Sigmoid colon (tissue), 6 donors: ENCODE measurements at regions not wholly inside any gene's neighbourhood (a gene's known extent, or its start where the extent isn't known, plus 50 kb on each side); places are given as distances from the start of the nearest gene placed in this dataset.

Experiments
- DNase-seq: peaks from one replicate; pipeline ENCODE4 v3.0.0-alpha.2; 2019
- H3K27ac ChIP-seq, 4 donors: fragments of 200-600 bp; sonication (generic); one replicate each; pipeline ENCODE4 v1.5.1; 2016 to 2019; ENCODE audit warnings: mild to moderate bottlenecking in 1 of 4
- H3K27me3 ChIP-seq, 3 donors: fragments of 200-600 bp; sonication (generic); one replicate each; pipeline ENCODE4 v1.5.1; 2019; ENCODE audit warnings: mild to moderate bottlenecking in 1 of 3
- H3K36me3 ChIP-seq, 4 donors: fragments of 200-600 bp; sonication (generic); one replicate each; pipeline ENCODE4 v1.5.1; 2016 to 2019
- H3K4me1 ChIP-seq, 4 donors: fragments of 200-600 bp; sonication (generic); one replicate each; pipeline ENCODE4 v1.5.1; 2017 to 2019
- H3K4me3 ChIP-seq, 4 donors: fragments of 200-600 bp; sonication (generic); one replicate each; pipeline ENCODE4 v1.5.1; 2017 to 2019; ENCODE audit warnings: mild to moderate bottlenecking in 2 of 4, moderate library complexity in 1 of 4
- H3K9me3 ChIP-seq, 4 donors: fragments of 200-600 bp in 3 of 4; sonication (generic) in 3 of 4; one replicate each; pipeline versions ENCODE4 v1.5.1 to v1.6.1; 2013 to 2019
- EP300 ChIP-seq, 4 donors: sonication (generic); formaldehyde crosslinking; IDR thresholded peaks; one replicate each; pipeline ENCODE4 v1.6.1; 2017; ENCODE audit warnings: antibody characterized with exemption in 4 of 4
- POLR2A ChIP-seq, 2 donors: fragments of 450-650 bp; IDR thresholded peaks; one replicate each; pipeline ENCODE4 v1.6.1; 2016; ENCODE audit warnings: antibody characterized with exemption in 2 of 2, mild to moderate bottlenecking in 2 of 2, moderate library complexity in 2 of 2
- POLR2AphosphoS5 ChIP-seq, 4 donors: sonication (generic); formaldehyde crosslinking; IDR thresholded peaks; one replicate each; pipeline ENCODE4 v1.6.1; 2017; ENCODE audit warnings: antibody characterized with exemption in 4 of 4
- WGBS, 2 donors: extraction: QIAGEN DNeasy Blood & Tissue Kit; methylation state at CpG; one replicate each; pipeline ENCODE4 v1.1.7; 2013; 5-methylcytosine and 5-hydroxymethylcytosine counted together
- intact Hi-C: fragments of 100-400 bp; cut with DNase I; formaldehyde crosslinking; loops from one replicate; pipeline ENCODE4 v1.15.1; 2023
- TF ChIP-seq, protein P1 (sequence below), 4 experiments: fragments of 450-650 bp in 3 of 4; fragments of 200-600 bp in 1 of 4; IDR thresholded peaks; one replicate each; pipeline ENCODE4 v1.5.1; 2016 to 2019; ENCODE audit warnings: antibody characterized with exemption in 4 of 4, mild to moderate bottlenecking in 3 of 4, moderate library complexity in 2 of 4
- donor health status: healthy with polysubstance abuse.
- donor health status: healthy.

DNA sequence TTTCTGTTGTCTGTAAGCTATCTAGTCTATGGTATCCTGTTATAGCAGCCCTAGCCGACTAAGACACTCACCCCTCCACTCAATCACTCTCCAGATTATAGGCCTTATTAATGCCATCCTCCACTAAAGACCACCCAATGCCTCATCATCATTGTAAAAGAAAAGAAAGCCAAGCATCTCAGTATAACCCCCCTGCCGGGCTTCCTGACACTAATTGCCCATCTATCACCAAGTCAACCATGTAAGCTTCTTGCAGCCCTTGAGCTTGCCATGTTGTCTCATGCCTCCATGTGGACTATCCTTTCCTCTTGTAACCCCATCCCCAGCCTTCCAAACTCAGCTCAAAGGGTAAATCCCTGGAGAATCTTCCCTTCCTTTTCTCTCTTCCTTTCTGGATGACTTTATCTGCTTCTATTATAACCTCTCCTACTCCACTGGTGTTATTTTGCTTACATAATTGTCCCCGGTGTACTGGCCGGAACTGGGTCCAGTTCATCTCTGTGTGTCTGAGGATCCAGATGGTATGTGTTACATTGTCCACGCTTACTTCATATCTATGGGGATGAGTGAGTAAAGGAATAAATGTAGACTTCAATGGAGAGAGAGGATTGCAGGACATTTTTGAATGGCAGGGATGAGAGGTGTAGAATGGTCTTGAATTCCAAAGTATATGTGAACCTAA, 202.9 kb upstream of the SOX4 start:
- H3K4me3 ChIP-seq = no peak overlapping the region
- intact Hi-C loops = no loop called here
- no peaks in the 10 kb centered on the region for H3K36me3 ChIP-seq
- WGBS, 2 donors = 85 to 93% methylated on average over 5 of the region's 5 CpGs
- no peak for DNase-seq
- no peak overlapping the region for H3K27ac ChIP-seq
- H3K4me1 ChIP-seq = no peaks in the 10 kb centered on the region
- no peaks in the 10 kb centered on the region for H3K27me3 ChIP-seq
- no peaks in the 10 kb centered on the region for H3K9me3 ChIP-seq
- no peak for TF ChIP-seq POLR2AphosphoS5 (IDR thresholded peaks at IDR 0.05)

DNA sequence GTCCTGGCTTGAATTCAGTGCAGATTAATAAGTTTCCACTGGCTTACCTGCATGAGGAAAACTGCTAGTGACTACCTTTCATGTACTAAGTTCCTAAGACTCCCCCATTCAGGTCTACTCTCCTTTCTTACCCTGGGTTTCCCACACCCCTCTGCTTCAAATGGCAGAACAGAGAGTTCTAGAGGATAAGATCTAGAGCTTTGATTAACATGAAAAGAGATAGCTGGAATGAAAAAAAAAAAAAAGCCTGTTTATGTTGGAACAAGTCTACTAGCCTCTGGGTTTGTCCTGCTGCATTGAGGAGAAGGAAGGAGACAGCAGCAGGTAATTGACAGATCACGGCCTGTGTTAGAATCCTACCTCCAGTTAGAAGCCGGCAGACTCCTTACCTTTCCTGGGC, 201.4 kb upstream of the SOX4 start:
- TF ChIP-seq, protein P1, sequence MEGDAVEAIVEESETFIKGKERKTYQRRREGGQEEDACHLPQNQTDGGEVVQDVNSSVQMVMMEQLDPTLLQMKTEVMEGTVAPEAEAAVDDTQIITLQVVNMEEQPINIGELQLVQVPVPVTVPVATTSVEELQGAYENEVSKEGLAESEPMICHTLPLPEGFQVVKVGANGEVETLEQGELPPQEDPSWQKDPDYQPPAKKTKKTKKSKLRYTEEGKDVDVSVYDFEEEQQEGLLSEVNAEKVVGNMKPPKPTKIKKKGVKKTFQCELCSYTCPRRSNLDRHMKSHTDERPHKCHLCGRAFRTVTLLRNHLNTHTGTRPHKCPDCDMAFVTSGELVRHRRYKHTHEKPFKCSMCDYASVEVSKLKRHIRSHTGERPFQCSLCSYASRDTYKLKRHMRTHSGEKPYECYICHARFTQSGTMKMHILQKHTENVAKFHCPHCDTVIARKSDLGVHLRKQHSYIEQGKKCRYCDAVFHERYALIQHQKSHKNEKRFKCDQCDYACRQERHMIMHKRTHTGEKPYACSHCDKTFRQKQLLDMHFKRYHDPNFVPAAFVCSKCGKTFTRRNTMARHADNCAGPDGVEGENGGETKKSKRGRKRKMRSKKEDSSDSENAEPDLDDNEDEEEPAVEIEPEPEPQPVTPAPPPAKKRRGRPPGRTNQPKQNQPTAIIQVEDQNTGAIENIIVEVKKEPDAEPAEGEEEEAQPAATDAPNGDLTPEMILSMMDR (IDR thresholded peaks at IDR 0.05) = no peak
- no peak for TF ChIP-seq POLR2AphosphoS5 (IDR thresholded peaks at IDR 0.05)
- TF ChIP-seq POLR2A (IDR thresholded peaks at IDR 0.05) = no peak
- TF ChIP-seq EP300 (IDR thresholded peaks at IDR 0.05) = no peak
- Histone ChIP-seq H3K27ac (no peak overlapping the region), H3K4me3 (no peak overlapping the region), H3K36me3 (no peaks in the 10 kb centered on the region), H3K4me1 (no peaks in the 10 kb centered on the region), H3K27me3 (no peaks in the 10 kb centered on the region), H3K9me3 (no peaks in the 10 kb centered on the region)
- DNase-seq = no peak
- 94 to 95% methylated on average over 2 of the region's 2 CpGs for WGBS, 2 donors
- intact Hi-C loops = no loop called here

DNA sequence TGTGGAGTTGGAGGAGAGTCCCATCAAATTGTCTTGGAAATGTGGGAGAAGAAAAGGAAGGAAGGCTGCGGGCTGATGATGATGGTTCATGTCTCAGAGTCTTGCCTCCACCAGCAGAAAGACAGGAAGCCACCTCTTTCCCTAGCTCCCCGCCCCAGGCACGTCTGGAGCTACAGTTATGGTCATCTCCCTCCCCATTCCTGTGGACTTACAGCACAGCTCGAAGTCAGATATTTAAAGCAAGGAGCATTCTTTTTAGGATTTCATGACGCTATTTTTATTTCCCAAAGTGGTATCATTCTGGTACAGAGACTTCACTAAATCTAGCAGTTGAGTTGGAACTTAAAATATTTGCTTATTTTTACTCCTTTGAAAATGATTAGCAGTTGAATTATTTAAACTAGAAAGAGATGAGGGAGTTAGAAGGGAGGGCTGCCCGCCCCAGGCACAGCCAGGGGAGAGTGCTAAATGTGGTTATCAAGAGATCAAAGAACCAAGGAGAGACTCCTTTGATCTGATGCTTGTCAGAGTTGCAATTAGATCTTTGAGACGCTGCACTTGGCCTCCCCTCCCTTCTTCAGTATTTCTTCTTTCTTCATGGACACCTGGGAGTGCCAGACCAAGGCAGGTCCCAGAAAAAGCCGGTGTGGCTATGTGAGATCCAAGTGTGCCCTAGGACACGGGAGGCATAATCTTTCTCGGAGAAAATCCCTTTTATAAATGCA, 199.9 kb upstream of the SOX4 start:
- no peaks in the 10 kb centered on the region for H3K4me1 ChIP-seq
- H3K27me3 ChIP-seq = no peaks in the 10 kb centered on the region
- TF ChIP-seq, protein P1 (IDR thresholded peaks at IDR 0.05) = no peak
- no peak for TF ChIP-seq POLR2AphosphoS5 (IDR thresholded peaks at IDR 0.05)
- TF ChIP-seq EP300 (IDR thresholded peaks at IDR 0.05) = no peak
- no peak for TF ChIP-seq POLR2A (IDR thresholded peaks at IDR 0.05)
- H3K4me3 ChIP-seq = no peak overlapping the region
- no peaks in the 10 kb centered on the region for H3K36me3 ChIP-seq
- intact Hi-C loops = no loop called here
- 73 to 81% methylated on average over 10 of the region's 10 CpGs for WGBS, 2 donors
- H3K27ac ChIP-seq = no peak overlapping the region
- no peaks in the 10 kb centered on the region for H3K9me3 ChIP-seq
- no peak for DNase-seq

DNA sequence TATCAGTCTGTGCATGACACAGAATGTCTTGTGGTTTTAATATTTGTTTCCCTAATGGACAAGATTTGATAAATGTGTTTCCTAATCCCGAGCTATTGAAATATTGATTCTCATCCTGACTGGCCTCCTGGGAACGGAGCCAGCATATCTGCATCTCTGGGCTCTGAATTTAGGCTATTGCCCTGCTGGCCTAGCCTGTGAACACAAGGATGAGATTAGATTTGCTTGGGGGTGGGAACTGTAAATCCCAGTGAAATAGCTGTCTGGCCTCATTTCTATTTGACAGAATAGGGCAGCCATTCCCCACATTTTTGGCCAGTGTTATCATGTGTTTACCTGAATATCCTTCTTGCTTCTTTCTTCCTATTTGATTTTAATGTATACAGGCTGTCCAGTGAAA, 198.4 kb upstream of the SOX4 start:
- Histone ChIP-seq H3K27me3 (no peaks in the 10 kb centered on the region), H3K9me3 (no peaks in the 10 kb centered on the region), H3K4me1 (no peaks in the 10 kb centered on the region), H3K36me3 (no peaks in the 10 kb centered on the region), H3K27ac (no peak overlapping the region), H3K4me3 (no peak overlapping the region)
- TF ChIP-seq POLR2AphosphoS5 (IDR thresholded peaks at IDR 0.05) (no peak), EP300 (IDR thresholded peaks at IDR 0.05) (no peak), POLR2A (IDR thresholded peaks at IDR 0.05) (no peak)
- TF ChIP-seq, protein P1 (IDR thresholded peaks at IDR 0.05) = no peak
- DNase-seq = no peak
- intact Hi-C loops = no loop called here
- WGBS, 2 donors = 77 to 83% methylated on average over 2 of the region's 2 CpGs

DNA sequence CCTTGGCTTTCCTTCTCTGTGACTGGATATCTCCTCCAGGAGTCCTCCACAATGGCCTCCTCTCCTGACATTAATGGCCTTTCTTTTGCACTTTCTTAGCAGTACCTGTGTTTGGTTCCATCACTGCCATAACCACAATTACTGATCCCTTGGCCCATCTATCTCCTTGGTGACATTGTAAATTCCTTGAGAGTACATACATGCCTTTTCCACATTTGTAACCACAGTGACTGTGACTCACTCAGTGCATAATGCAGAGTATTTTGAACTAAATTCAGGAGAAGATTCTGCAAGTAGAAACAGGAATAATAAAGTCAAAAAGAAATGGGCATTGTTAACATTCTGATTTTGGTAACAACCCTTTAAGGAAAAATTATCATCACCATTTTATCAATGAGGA, 197.2 kb upstream of the SOX4 start:
- no peak overlapping the region for H3K4me3 ChIP-seq
- no peaks in the 10 kb centered on the region for H3K9me3 ChIP-seq
- no peak overlapping the region for H3K27ac ChIP-seq
- TF ChIP-seq POLR2AphosphoS5 (IDR thresholded peaks at IDR 0.05) (no peak), EP300 (IDR thresholded peaks at IDR 0.05) (no peak), POLR2A (IDR thresholded peaks at IDR 0.05) (no peak)
- TF ChIP-seq, protein P1 (IDR thresholded peaks at IDR 0.05) = no peak
- H3K27me3 ChIP-seq = no peaks in the 10 kb centered on the region
- intact Hi-C loops = no loop called here
- no peak for DNase-seq
- H3K4me1 ChIP-seq = no peaks in the 10 kb centered on the region
- no peaks in the 10 kb centered on the region for H3K36me3 ChIP-seq
